Sigmoid colon (tissue), 6 donors: ENCODE measurements at regions not wholly inside any gene's neighbourhood (a gene's known extent, or its start where the extent isn't known, plus 50 kb on each side); places are given as distances from the start of the nearest gene placed in this dataset.
"Not testable (repeated sequence)": the region's sequence is repeated elsewhere in the genome, so short reads cannot be mapped to it uniquely, and the experiment has no call there.

Experiments
- DNase-seq: peaks from one replicate; pipeline ENCODE4 v3.0.0-alpha.2; 2019
- H3K27ac ChIP-seq, 4 donors: fragments of 200-600 bp; sonication (generic); one replicate each; pipeline ENCODE4 v1.5.1; 2016 to 2019; ENCODE audit warnings: mild to moderate bottlenecking in 1 of 4
- H3K27me3 ChIP-seq, 3 donors: fragments of 200-600 bp; sonication (generic); one replicate each; pipeline ENCODE4 v1.5.1; 2019; ENCODE audit warnings: mild to moderate bottlenecking in 1 of 3
- H3K36me3 ChIP-seq, 4 donors: fragments of 200-600 bp; sonication (generic); one replicate each; pipeline ENCODE4 v1.5.1; 2016 to 2019
- H3K4me1 ChIP-seq, 4 donors: fragments of 200-600 bp; sonication (generic); one replicate each; pipeline ENCODE4 v1.5.1; 2017 to 2019
- H3K4me3 ChIP-seq, 4 donors: fragments of 200-600 bp; sonication (generic); one replicate each; pipeline ENCODE4 v1.5.1; 2017 to 2019; ENCODE audit warnings: mild to moderate bottlenecking in 2 of 4, moderate library complexity in 1 of 4
- H3K9me3 ChIP-seq, 4 donors: fragments of 200-600 bp in 3 of 4; sonication (generic) in 3 of 4; one replicate each; pipeline versions ENCODE4 v1.5.1 to v1.6.1; 2013 to 2019
- EP300 ChIP-seq, 4 donors: sonication (generic); formaldehyde crosslinking; IDR thresholded peaks; one replicate each; pipeline ENCODE4 v1.6.1; 2017; ENCODE audit warnings: antibody characterized with exemption in 4 of 4
- POLR2A ChIP-seq, 2 donors: fragments of 450-650 bp; IDR thresholded peaks; one replicate each; pipeline ENCODE4 v1.6.1; 2016; ENCODE audit warnings: antibody characterized with exemption in 2 of 2, mild to moderate bottlenecking in 2 of 2, moderate library complexity in 2 of 2
- POLR2AphosphoS5 ChIP-seq, 4 donors: sonication (generic); formaldehyde crosslinking; IDR thresholded peaks; one replicate each; pipeline ENCODE4 v1.6.1; 2017; ENCODE audit warnings: antibody characterized with exemption in 4 of 4
- WGBS, 2 donors: extraction: QIAGEN DNeasy Blood & Tissue Kit; methylation state at CpG; one replicate each; pipeline ENCODE4 v1.1.7; 2013; 5-methylcytosine and 5-hydroxymethylcytosine counted together
- intact Hi-C: fragments of 100-400 bp; cut with DNase I; formaldehyde crosslinking; loops from one replicate; pipeline ENCODE4 v1.15.1; 2023
- TF ChIP-seq, protein P1 (sequence below), 4 experiments: fragments of 450-650 bp in 3 of 4; fragments of 200-600 bp in 1 of 4; IDR thresholded peaks; one replicate each; pipeline ENCODE4 v1.5.1; 2016 to 2019; ENCODE audit warnings: antibody characterized with exemption in 4 of 4, mild to moderate bottlenecking in 3 of 4, moderate library complexity in 2 of 4
- donor health status: healthy with polysubstance abuse.
- donor health status: healthy.

DNA sequence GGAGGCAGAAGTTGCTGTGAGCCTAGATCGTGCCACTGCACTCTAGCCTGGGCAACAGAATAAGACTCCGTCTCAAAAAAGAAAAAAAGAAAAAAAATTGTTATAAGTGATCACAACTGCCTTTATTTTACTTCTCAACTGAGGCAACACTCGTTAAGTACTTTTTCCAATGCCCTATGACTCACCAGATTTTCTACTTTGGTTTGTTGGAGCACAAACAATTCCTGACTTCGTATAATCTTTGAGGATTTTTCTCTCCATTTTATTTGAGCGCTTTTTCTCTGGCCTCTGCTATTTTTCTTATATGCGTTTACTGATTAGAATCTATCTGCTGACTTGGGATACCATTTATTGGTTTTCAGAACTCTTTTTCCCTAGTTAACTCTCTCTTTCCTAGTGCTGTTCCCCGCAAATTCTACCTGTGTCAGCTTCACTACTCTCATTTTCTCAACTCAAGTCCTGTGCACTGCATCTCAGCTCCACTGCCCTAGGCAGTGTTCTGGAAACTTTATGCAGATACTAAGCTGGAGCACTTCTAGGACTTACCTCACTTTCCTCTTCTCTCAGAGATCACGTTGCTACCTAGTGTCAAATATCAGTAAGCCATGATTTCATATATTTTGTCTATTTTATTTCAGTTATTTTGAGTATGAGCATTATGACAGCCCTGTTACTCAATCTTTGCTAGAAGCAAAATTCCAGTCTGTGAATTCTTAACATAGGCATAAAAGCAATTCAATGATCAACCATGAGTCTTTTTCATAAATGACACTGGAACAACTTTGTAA lies 1120.1 kb upstream of the CITED2 start:
- WGBS, 2 donors, result 92 to 93% methylated on average over 8 of the region's 8 CpGs
- TF ChIP-seq, protein P1, sequence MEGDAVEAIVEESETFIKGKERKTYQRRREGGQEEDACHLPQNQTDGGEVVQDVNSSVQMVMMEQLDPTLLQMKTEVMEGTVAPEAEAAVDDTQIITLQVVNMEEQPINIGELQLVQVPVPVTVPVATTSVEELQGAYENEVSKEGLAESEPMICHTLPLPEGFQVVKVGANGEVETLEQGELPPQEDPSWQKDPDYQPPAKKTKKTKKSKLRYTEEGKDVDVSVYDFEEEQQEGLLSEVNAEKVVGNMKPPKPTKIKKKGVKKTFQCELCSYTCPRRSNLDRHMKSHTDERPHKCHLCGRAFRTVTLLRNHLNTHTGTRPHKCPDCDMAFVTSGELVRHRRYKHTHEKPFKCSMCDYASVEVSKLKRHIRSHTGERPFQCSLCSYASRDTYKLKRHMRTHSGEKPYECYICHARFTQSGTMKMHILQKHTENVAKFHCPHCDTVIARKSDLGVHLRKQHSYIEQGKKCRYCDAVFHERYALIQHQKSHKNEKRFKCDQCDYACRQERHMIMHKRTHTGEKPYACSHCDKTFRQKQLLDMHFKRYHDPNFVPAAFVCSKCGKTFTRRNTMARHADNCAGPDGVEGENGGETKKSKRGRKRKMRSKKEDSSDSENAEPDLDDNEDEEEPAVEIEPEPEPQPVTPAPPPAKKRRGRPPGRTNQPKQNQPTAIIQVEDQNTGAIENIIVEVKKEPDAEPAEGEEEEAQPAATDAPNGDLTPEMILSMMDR (IDR thresholded peaks at IDR 0.05), result no peak
- TF ChIP-seq POLR2AphosphoS5 (IDR thresholded peaks at IDR 0.05) (no peak), EP300 (IDR thresholded peaks at IDR 0.05) (no peak), POLR2A (IDR thresholded peaks at IDR 0.05) (no peak)

DNA sequence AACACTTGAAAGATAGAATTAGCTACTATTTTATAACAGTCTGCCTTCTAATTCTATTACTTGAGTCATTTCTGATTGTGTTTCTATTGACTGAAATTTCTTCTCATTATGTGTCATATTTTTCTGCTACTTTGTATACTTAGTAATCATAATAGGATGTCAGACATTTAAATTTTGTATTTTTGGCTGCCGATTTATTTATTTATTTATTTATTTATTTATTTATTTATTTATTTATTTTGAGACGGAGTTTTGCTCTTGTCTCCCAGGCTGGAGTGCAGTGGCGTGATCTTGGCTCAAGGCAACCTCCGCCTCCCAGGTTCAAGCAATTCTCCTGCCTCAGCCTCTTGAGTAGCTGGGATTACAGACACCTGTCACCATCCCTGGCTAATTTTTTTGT lies 1119.0 kb upstream of the CITED2 start:
- H3K36me3 ChIP-seq, H3K9me3 ChIP-seq, intact Hi-C loops, H3K4me3 ChIP-seq, H3K4me1 ChIP-seq, H3K27ac ChIP-seq, DNase-seq, H3K27me3 ChIP-seq: not testable (repeated sequence)
- WGBS, 2 donors, result 97% methylated on average over 4 of the region's 4 CpGs

More for the DNA sequence above, 1120.1 kb upstream of the CITED2 start:
- no peaks in the 10 kb centered on the region for H3K36me3 ChIP-seq
- H3K9me3 ChIP-seq, result no peaks in the 10 kb centered on the region
- intact Hi-C loops, result no loop called here
- H3K27me3 ChIP-seq, result no peaks in the 10 kb centered on the region
- H3K4me3 ChIP-seq, result no peak overlapping the region
- H3K4me1 ChIP-seq, result no peaks in the 10 kb centered on the region
- no peak for DNase-seq
- H3K27ac ChIP-seq, result no peak overlapping the region

DNA sequence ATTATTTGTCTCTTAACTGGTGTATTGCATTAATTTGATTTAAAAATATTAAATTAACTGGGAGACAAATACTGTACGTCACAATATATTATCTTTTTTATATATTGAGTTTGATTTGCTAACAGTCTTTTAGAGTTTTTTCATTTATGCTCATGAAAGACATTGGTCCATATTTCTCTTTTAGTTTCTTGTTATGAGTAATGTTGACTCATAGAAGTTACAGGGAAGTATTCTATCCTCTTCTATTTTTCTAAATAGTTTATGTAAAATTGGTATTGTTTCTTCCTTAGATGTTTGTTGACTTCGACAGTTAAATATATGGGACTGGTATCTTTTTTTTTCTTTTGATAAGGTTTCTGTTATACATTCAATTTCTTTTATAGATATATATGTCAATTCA lies 1115.6 kb upstream of the CITED2 start:
- no peak overlapping the region for H3K4me3 ChIP-seq
- no peaks in the 10 kb centered on the region for H3K36me3 ChIP-seq
- no peak overlapping the region for H3K27ac ChIP-seq
- H3K27me3 ChIP-seq, result no peaks in the 10 kb centered on the region
- peaks cover 0 to 17% (median 12%) of the 10 kb centered on the region in 4 donors for H3K4me1 ChIP-seq
- no peak for DNase-seq
- TF ChIP-seq POLR2AphosphoS5 (IDR thresholded peaks at IDR 0.05), result no peak
- TF ChIP-seq, protein P1 (IDR thresholded peaks at IDR 0.05), result no peak
- TF ChIP-seq POLR2A (IDR thresholded peaks at IDR 0.05), result no peak
- no peak for TF ChIP-seq EP300 (IDR thresholded peaks at IDR 0.05)
- 88 to 91% methylated on average over 2 of the region's 2 CpGs for WGBS, 2 donors
- peaks cover 0 to 4% (median 2%) of the 10 kb centered on the region in 4 donors for H3K9me3 ChIP-seq
- intact Hi-C loops, result no loop called here

DNA sequence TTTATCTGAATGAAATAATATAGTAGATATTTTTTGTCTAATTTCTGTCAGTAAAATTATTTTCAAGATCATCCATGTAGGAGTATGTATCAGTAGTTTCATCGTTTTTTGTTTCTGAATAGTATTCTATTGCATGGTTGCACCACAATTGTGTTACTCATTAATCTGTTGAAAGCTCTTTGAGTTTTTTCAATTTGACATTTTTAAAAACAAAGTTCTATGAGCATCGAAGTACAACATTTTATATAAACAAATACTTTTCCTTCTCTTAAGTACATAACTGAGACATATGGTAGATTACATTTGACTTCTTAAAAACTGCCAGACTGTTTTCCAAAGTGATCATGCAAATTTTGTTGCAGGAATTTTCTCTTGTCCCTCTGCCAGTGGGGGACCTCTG lies 1113.1 kb upstream of the CITED2 start:
- H3K36me3 ChIP-seq, result no peaks in the 10 kb centered on the region
- intact Hi-C loops, result no loop called here
- DNase-seq, result no peak
- peaks cover 0 to 4% (median 2%) of the 10 kb centered on the region in 4 donors for H3K9me3 ChIP-seq
- no peak overlapping the region for H3K4me3 ChIP-seq
- no peak for TF ChIP-seq EP300 (IDR thresholded peaks at IDR 0.05)
- TF ChIP-seq, protein P1 (IDR thresholded peaks at IDR 0.05), result no peak
- TF ChIP-seq POLR2A (IDR thresholded peaks at IDR 0.05), result no peak
- TF ChIP-seq POLR2AphosphoS5 (IDR thresholded peaks at IDR 0.05), result no peak
- H3K27ac ChIP-seq, result no peak overlapping the region
- H3K27me3 ChIP-seq, result no peaks in the 10 kb centered on the region
- H3K4me1 ChIP-seq, result peaks cover 0 to 17% (median 12%) of the 10 kb centered on the region in 4 donors
- WGBS, 2 donors, result 78 to 88% methylated on average over 2 of the region's 2 CpGs

DNA sequence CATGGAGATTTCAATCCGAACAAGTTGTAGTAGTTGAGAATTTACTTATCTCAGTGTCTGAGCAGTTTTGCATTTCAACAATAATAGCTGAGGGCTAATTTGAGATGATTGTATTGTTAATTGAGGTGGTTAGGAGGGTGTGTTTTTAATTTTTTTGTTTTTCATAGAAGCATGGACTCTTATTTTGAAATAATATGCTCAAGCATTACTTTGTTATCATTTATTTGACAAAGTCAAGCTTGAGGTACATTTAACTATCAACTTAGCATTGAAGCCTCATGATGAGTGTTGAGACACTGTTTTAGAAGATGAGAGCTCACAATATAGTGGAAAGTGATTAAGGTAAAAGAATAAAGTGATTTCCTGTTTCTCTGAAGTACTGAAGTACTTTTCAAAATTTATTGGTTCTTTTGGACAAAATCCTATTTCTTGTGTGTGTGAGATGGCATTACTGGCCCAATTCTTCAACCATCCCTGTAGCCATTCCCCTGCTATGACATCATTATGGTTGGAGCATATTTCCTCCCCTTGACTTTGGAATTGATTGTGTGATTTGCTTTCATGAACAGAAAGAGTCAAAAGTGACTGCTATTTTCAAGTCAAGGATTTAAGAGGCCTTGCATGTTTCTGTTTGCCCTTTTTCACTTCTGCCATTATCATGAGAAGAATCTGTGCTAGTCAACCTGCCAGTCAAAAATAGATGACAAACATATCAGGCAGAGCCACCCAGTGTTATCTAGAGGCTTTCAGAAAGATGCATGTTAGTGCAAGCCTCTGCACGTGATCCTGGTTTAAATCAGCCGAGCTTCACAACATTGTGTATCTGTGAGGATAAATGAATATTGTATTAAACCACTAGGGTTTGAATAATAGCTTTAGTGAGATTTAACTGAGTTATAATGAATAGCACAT lies 1112.3 kb upstream of the CITED2 start:
- Histone ChIP-seq H3K9me3 (peaks cover 0 to 4% (median 2%) of the 10 kb centered on the region in 4 donors), H3K27me3 (no peaks in the 10 kb centered on the region), H3K36me3 (no peaks in the 10 kb centered on the region), H3K4me1 (peaks cover 0 to 17% (median 12%) of the 10 kb centered on the region in 4 donors), H3K27ac (peak overlapping the region; percentile 30 to 68 (median 56)), H3K4me3 (no peak overlapping the region)
- TF ChIP-seq POLR2AphosphoS5 (IDR thresholded peaks at IDR 0.05) (no peak), POLR2A (IDR thresholded peaks at IDR 0.05) (no peak), EP300 (IDR thresholded peaks at IDR 0.05) (no peak)
- TF ChIP-seq, protein P1 (IDR thresholded peaks at IDR 0.05), result no peak
- no peak for DNase-seq
- WGBS, 2 donors, result 89 to 94% methylated on average over 3 of the region's 3 CpGs
- intact Hi-C loops, result no loop called here
